H9 (cell line): ENCODE measurements at regions not wholly inside any gene's neighbourhood (a gene's known extent, or its start where the extent isn't known, plus 50 kb on each side); places are given as distances from the start of the nearest gene placed in this dataset.

Experiments used
- DNase-seq: peaks from one replicate; pipeline ENCODE4 v3.0.0-alpha.2; 2017
- H2AFZ ChIP-seq: one replicate; pipeline ENCODE4 v1.6.1; 2013; ENCODE audit warnings: mild to moderate bottlenecking, low read length, control low read depth, moderate library complexity
- H2AK5ac ChIP-seq: 2 replicates; pipeline ENCODE4 v1.6.1; 2013; ENCODE audit warnings: low read length, control low read depth, mixed read lengths; ENCODE audit not compliant: insufficient read length
- H2BK120ac ChIP-seq: one replicate; pipeline ENCODE4 v1.6.1; 2013; ENCODE audit warnings: low read depth, mild to moderate bottlenecking, low read length, control low read depth, inconsistent platforms; ENCODE audit not compliant: poor library complexity, severe bottlenecking
- H2BK12ac ChIP-seq: 2 replicates; pipeline ENCODE4 v1.6.1; 2013; ENCODE audit warnings: low read length, control low read depth, mixed read lengths, low read depth; ENCODE audit not compliant: insufficient read length
- H2BK15ac ChIP-seq: 2 replicates; pipeline ENCODE4 v1.6.1; 2013; ENCODE audit warnings: low read depth, low read length, control low read depth
- H2BK20ac ChIP-seq: one replicate; pipeline ENCODE4 v1.6.1; 2013; ENCODE audit warnings: low read depth, mild to moderate bottlenecking, low read length, control low read depth, inconsistent platforms; ENCODE audit not compliant: poor library complexity, severe bottlenecking
- H2BK5ac ChIP-seq: 2 replicates; pipeline ENCODE4 v1.6.1; 2013; ENCODE audit warnings: low read length, control low read depth, mixed read lengths; ENCODE audit not compliant: insufficient read length
- H3K14ac ChIP-seq: 2 replicates; pipeline ENCODE4 v1.6.1; 2013; ENCODE audit warnings: low read length, control low read depth; ENCODE audit not compliant: insufficient read depth
- H3K18ac ChIP-seq: 2 replicates; pipeline ENCODE4 v1.6.1; 2013; ENCODE audit warnings: low read depth, mild to moderate bottlenecking, mixed read lengths, low read length, control low read depth; ENCODE audit not compliant: insufficient read length
- H3K23ac ChIP-seq: 2 replicates; pipeline ENCODE4 v1.6.1; 2013; ENCODE audit warnings: low read length, control low read depth, mixed read lengths, low read depth; ENCODE audit not compliant: insufficient read length
- H3K23me2 ChIP-seq: 2 replicates; pipeline ENCODE4 v1.6.1; 2013; ENCODE audit warnings: low read depth, mild to moderate bottlenecking, mixed read lengths, low read length, control low read depth; ENCODE audit not compliant: insufficient read length, poor library complexity, severe bottlenecking
- H3K27ac ChIP-seq: 2 replicates; pipeline ENCODE4 v1.5.1; 2013; ENCODE audit warnings: low read length, control low read depth, mixed read lengths, low read depth; ENCODE audit not compliant: insufficient read length
- H3K27me3 ChIP-seq: 2 replicates; pipeline ENCODE4 v1.6.1; 2013; ENCODE audit warnings: low read length, control low read depth, inconsistent platforms; ENCODE audit not compliant: insufficient read depth
- H3K4ac ChIP-seq: 2 replicates; pipeline ENCODE4 v1.6.1; 2013; ENCODE audit warnings: low read depth, mild to moderate bottlenecking, control low read depth, inconsistent platforms, low read length, moderate library complexity
- H3K4me1 ChIP-seq: 2 replicates; pipeline ENCODE4 v1.6.1; 2013; ENCODE audit warnings: low read length, control low read depth, inconsistent platforms; ENCODE audit not compliant: insufficient read depth
- H3K4me2 ChIP-seq: 2 replicates; pipeline ENCODE4 v1.6.1; 2013; ENCODE audit warnings: low read length, control low read depth, mixed read lengths; ENCODE audit not compliant: insufficient read length, insufficient read depth
- H3K56ac ChIP-seq: 2 replicates; pipeline ENCODE4 v1.6.1; 2013; ENCODE audit warnings: low read depth, mild to moderate bottlenecking, mixed read lengths, low read length, control low read depth; ENCODE audit not compliant: insufficient read length
- H3K79me1 ChIP-seq: 2 replicates; pipeline ENCODE4 v1.6.1; 2013; ENCODE audit warnings: low read depth, mild to moderate bottlenecking, moderate library complexity, low read length, control low read depth, inconsistent platforms; ENCODE audit not compliant: insufficient read depth, poor library complexity, severe bottlenecking
- H3K79me2 ChIP-seq: 2 replicates; pipeline ENCODE4 v1.6.1; 2013; ENCODE audit warnings: low read length, control low read depth, inconsistent platforms; ENCODE audit not compliant: insufficient read depth
- H3K9ac ChIP-seq: 2 replicates; pipeline ENCODE4 v1.6.1; 2013; ENCODE audit warnings: low read length, control low read depth, mixed read lengths; ENCODE audit not compliant: insufficient read length; ENCODE audit errors: extremely low read depth
- H3K9me3 ChIP-seq: one replicate; pipeline ENCODE4 v1.6.1; 2013; ENCODE audit warnings: low read depth, low read length, inconsistent platforms; ENCODE audit not compliant: control insufficient read depth
- H3T11ph ChIP-seq: one replicate; pipeline ENCODE4 v1.6.1; 2013; ENCODE audit warnings: mild to moderate bottlenecking, low read length, control low read depth, inconsistent platforms
- H4K20me1 ChIP-seq: one replicate; pipeline ENCODE4 v1.6.1; 2013; ENCODE audit not compliant: control insufficient read depth, insufficient read length, insufficient read depth
- H4K5ac ChIP-seq: 2 replicates; pipeline ENCODE4 v1.6.1; 2013; ENCODE audit warnings: low read depth, mild to moderate bottlenecking, mixed read lengths, low read length, control low read depth; ENCODE audit not compliant: insufficient read length
- H4K8ac ChIP-seq: replicated peaks from 2 replicates; pipeline ENCODE4 v1.6.1; 2013; ENCODE audit warnings: low read length, control low read depth, mixed read lengths, low read depth; ENCODE audit not compliant: insufficient read length
- H4K91ac ChIP-seq: 2 replicates; pipeline ENCODE4 v1.6.1; 2013; ENCODE audit warnings: low read depth, mild to moderate bottlenecking, moderate library complexity, mixed read lengths, low read length, control low read depth; ENCODE audit not compliant: insufficient read length
- H3K27ac Mint-ChIP-seq, 3 experiments: 2 replicates in 2 of 3; 3 replicates in 1 of 3; pipeline ENCODE4 v1.8.0; 2020 to 2021; ENCODE audit warnings: mixed read lengths in 3 of 3, mild to moderate bottlenecking in 1 of 3, moderate library complexity in 1 of 3
- H3K27me3 Mint-ChIP-seq: 2 replicates; pipeline ENCODE4 v1.8.0; 2021; ENCODE audit warnings: low read depth, mild to moderate bottlenecking, moderate library complexity, mixed read lengths
- H3K36me3 Mint-ChIP-seq, 3 experiments: 2 replicates in 2 of 3; 3 replicates in 1 of 3; pipeline ENCODE4 v1.8.0; 2020 to 2021; ENCODE audit warnings: low read depth in 3 of 3, mixed read lengths in 3 of 3; ENCODE audit not compliant: insufficient read depth in 1 of 3
- H3K4me1 Mint-ChIP-seq, 2 experiments: 2 replicates each; pipeline ENCODE4 v1.8.0; 2020; ENCODE audit warnings: mixed read lengths in 2 of 2
- H3K4me3 Mint-ChIP-seq, 2 experiments: 2 replicates in 1 of 2; 3 replicates in 1 of 2; pipeline ENCODE4 v1.8.0; 2020 to 2021; ENCODE audit warnings: mild to moderate bottlenecking in 2 of 2, mixed read lengths in 2 of 2, moderate library complexity in 1 of 2
- H3K9me3 Mint-ChIP-seq, 2 experiments: 2 replicates in 1 of 2; 3 replicates in 1 of 2; pipeline ENCODE4 v1.8.0; 2020; ENCODE audit warnings: mild to moderate bottlenecking in 2 of 2, mixed read lengths in 2 of 2, moderate library complexity in 1 of 2
- CTCF ChIP-seq: fragments of 200-600 bp; sonication (generic); conservative IDR thresholded peaks from 3 replicates; pipeline ENCODE4 v1.8.0; 2021; ENCODE audit warnings: antibody characterized with exemption, mild to moderate bottlenecking
- WGBS: extraction: QIAGEN DNeasy Blood & Tissue Kit; methylation state at CpG from one replicate; pipeline ENCODE4 v1.1.7; 2013; ENCODE audit warnings: missing lambda C conversion rate, low lambda C conversion rate, mixed read lengths; ENCODE audit not compliant: insufficient read length; ENCODE audit errors: extremely low coverage; 5-methylcytosine and 5-hydroxymethylcytosine counted together

GRCh38 chr2:238754259-238754658, 93.6 kb upstream of the TWIST2 start:
- Histone ChIP-seq H4K91ac (no peak overlapping the region), H3K23ac (no peak overlapping the region), H3K9ac (no peak overlapping the region), H3K27me3 (no peaks in the 10 kb centered on the region), H4K8ac (no peak overlapping the region), H3T11ph (no peak overlapping the region), H3K4me1 (no peaks in the 10 kb centered on the region), H3K79me2 (no peaks in the 10 kb centered on the region), H3K27ac (no peak overlapping the region), H2BK15ac (no peak overlapping the region), H4K20me1 (no peaks in the 10 kb centered on the region), H2BK20ac (no peak overlapping the region), H4K5ac (no peak overlapping the region), H3K9me3 (no peaks in the 10 kb centered on the region), H3K79me1 (no peaks in the 10 kb centered on the region), H2AK5ac (no peak overlapping the region), H3K4me2 (no peak overlapping the region), H3K56ac (no peak overlapping the region), H3K23me2 (no peaks in the 10 kb centered on the region), H2AFZ (no peak overlapping the region), H3K4ac (no peak overlapping the region), H2BK120ac (no peak overlapping the region), H2BK12ac (no peak overlapping the region), H3K18ac (no peak overlapping the region), H2BK5ac (no peak overlapping the region), H3K14ac (no peak overlapping the region)
- Mint-ChIP-seq H3K9me3 (peaks cover 3 to 5% of the 10 kb centered on the region in 2 experiments; a peak in 3 of 5 replicates), H3K27ac (no peak overlapping the region), H3K36me3 (no peaks in the 10 kb centered on the region), H3K4me1 (no peaks in the 10 kb centered on the region), H3K27me3 (peaks cover 22% of the 10 kb centered on the region), H3K4me3 (no peak overlapping the region)
- no peak for DNase-seq
- peak; percentile 62 for TF ChIP-seq CTCF
- no CpG with 5 or more reads among the region's 8 CpGs for WGBS
